ENCODE measurements at regions not wholly inside any gene's neighbourhood (a gene's known extent, or its start where the extent isn't known, plus 50 kb on each side); places are given as distances from the start of the nearest gene placed in this dataset.

DNA sequence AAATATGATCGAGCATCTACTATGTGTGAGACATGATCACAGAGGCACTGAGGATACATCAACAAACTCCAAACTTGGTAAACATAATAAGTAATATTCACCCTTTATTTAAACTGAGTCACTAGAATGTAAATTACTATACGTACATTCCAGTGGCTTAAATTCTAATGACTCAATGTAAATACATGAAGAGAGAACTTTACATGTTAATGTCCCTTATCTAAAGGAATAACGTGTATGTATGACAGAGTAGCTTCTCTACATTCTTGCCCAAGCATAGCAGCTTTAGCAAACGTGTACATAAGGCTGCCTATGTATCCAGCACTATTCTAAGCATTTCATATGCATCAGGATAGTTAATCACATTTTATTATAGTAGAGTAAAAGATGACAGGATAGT lies 111.8 kb upstream of the CYYR1 start:
- ATAC-seq: no peak
- no peak for DNase-seq (ENCODE audit: missing footprints)
- intact Hi-C loops (cut with DNase I): no loop called here

GRCh38 chr21:26683996-26684395 lies 110.9 kb upstream of the CYYR1 start:
- intact Hi-C loops (cut with DNase I): no loop called here
- DNase-seq (ENCODE audit: missing footprints) (no peak), ATAC-seq (no peak)

GRCh38 chr21:26679284-26679683 lies 106.2 kb upstream of the CYYR1 start:
- ATAC-seq (no peak), DNase-seq (ENCODE audit: missing footprints) (no peak)
- intact Hi-C loops (cut with DNase I): no loop called here

DNA sequence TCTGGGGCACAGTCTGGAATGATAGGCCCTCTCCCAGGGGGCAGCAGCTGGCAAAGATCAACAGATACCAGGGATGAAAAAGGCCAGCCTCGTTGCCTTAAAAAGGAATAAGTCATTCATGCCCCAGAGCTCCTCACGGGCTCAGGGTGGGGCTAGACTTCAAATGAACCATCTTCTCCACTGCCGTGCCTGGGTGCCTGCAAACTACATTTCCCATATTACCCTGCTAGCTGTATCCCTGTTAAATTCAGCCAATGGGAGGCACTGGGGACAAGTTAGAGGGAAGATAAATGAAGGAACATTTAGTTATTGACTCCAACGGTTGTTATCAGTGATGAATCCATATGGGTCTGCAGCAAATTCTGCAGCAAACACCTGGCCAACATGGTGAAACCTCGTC lies 101.2 kb upstream of the CYYR1 start:
- no peak for DNase-seq (ENCODE audit: missing footprints)
- ATAC-seq: no peak
- intact Hi-C loops (cut with DNase I): no loop called here

DNA sequence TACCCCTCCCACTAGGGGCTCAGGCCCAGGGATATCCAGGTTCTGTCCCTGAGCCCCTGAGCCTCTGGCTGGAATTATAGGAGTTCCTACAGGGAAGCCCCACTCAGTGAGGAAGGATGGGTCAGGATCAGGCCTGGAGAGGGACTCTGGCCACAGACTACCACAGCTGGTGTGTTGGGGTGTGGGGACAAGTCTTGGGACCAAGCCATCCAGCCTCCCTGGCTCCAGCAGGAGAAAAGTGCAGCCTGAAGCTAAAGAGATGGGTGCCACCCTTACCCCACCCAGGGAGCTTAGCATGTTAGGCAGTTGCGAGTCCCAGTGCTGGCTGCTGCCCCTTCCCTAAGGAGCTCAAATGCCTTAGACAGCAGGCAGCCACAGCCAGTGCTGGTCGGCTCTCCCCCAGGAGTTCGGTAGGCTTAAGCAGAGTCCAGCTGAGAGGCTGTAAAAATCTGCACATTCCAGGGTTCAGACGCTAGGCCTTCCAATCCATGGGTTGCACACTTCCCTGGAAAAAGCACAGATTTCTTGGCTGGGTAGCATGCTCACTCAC lies 96.2 kb upstream of the CYYR1 start:
- intact Hi-C loops (cut with DNase I): no loop called here
- DNase-seq (ENCODE audit: missing footprints): no peak
- no peak for ATAC-seq

GRCh38 chr21:26659757-26660156 lies 86.7 kb upstream of the CYYR1 start:
- DNase-seq (ENCODE audit: missing footprints) (no peak), ATAC-seq (no peak)

DNA sequence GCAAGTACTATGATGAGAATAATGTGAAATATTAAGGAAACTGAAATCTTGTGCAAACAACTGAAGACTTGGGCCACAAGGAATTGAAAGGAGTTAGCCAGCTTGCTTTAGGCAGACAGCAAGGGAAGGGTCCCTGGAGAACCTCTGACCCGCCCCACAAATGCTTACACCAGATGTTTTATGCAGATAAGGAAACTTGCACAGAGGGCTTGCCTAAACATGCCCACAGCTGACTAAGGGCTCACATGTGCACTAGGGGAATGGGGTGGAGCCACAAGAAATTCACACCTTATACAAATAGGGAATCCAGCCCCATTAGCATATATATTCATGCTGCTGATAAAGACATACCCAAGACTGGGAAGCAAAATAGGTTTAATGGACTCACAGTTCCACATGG lies 86.1 kb upstream of the CYYR1 start:
- intact Hi-C loops (cut with DNase I): no loop called here
- DNase-seq (ENCODE audit: missing footprints) (no peak), ATAC-seq (no peak)

More at GRCh38 chr21:26659757-26660156, 86.7 kb upstream of the CYYR1 start:
- intact Hi-C loops (cut with DNase I): no loop called here

GRCh38 chr21:26655460-26655859 lies 82.4 kb upstream of the CYYR1 start:
- no peak for DNase-seq (ENCODE audit: missing footprints)
- intact Hi-C loops (cut with DNase I): no loop called here
- no peak for ATAC-seq

DNA sequence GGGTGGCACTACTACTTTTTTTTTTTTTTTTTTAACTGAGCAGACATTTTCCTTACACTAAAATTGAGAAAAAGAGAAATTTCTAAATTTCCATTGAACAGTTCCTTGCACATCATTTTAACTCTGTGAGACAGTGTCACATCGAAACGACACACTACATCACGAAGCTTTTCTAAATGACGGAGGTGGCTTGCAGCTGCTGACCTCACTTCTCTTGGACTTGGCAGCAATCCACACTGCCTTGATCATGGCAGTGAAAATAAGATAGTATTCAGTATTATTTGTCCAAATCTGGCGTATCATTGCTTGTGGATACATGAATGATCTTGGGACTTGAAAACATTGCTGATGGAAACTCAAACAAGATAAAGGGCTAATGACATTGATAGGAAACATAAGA lies 80.3 kb upstream of the CYYR1 start:
- ATAC-seq: no peak
- DNase-seq (ENCODE audit: missing footprints): no peak
- intact Hi-C loops (cut with DNase I): no loop called here

GRCh38 chr21:26652854-26653253 lies 79.8 kb upstream of the CYYR1 start:
- intact Hi-C loops (cut with DNase I): no loop called here
- DNase-seq (ENCODE audit: missing footprints) (no peak), ATAC-seq (no peak)

DNA sequence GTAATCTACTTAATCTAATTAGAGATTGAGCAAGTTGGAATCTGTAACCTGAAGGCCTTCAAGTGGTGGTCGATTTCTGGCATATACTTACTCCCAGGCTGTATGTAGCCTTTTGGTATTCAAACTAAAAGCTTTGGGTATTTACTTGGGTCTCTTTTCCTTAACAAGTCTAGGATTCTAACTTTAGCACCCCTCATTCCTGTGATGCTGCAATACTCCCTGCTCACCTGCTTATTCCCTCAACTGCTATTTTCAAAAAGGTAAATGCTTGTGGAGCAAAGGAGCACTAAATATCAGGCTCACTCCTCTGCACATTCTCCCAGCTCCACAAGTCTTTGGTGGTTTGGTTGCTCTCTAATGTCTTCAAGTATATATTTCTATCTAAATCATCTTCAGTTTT lies 68.0 kb upstream of the CYYR1 start:
- intact Hi-C loops (cut with DNase I): no loop called here
- DNase-seq (ENCODE audit: missing footprints) (no peak), ATAC-seq (no peak)

- ATAC-seq: no peak
- intact Hi-C loops (cut with DNase I): no loop called here
- DNase-seq (ENCODE audit: missing footprints): no peak
Observed at GRCh38 chr21:26637201-26637745, 64.2 kb upstream of the CYYR1 start.

GRCh38 chr21:26635681-26636080 lies 62.6 kb upstream of the CYYR1 start:
- DNase-seq (ENCODE audit: missing footprints) (no peak), ATAC-seq (no peak)
- intact Hi-C loops (cut with DNase I): no loop called here

DNA sequence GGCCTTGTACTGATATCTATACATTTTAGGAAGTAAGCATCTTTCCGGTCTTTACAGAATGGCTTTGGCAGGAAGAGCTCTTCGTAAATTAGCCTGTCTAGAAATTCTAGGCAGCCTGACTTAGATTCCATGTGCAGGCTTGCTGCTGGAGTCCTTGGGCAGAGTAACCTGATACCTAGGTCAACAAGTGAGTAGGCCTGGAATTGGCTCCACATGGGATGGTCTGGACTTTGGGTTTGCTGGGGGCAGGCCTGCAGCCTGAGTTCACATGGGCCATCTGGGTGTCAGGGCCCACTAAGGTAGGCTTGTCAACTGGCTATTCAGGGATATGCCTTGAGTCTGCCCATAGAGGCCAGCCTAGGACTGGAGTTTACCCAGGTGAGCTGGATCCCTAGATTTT lies 59.6 kb upstream of the CYYR1 start:
- DNase-seq (ENCODE audit: missing footprints) (no peak), ATAC-seq (no peak)
- intact Hi-C loops (cut with DNase I): no loop called here

GRCh38 chr21:26626187-26626586 lies 53.1 kb upstream of the CYYR1 start:
- DNase-seq (ENCODE audit: missing footprints): no peak
- no peak for ATAC-seq
- intact Hi-C loops (cut with DNase I): no loop called here

- no peak for DNase-seq (ENCODE audit: missing footprints)
- intact Hi-C loops (cut with DNase I): no loop called here
Observed at GRCh38 chr21:26624983-26625519, 52.0 kb upstream of the CYYR1 start.

More at GRCh38 chr21:26624983-26625519, 52.0 kb upstream of the CYYR1 start:
- no peak for ATAC-seq
